SKM-1 (cell line): ENCODE measurements at regions not wholly inside any gene's neighbourhood (a gene's known extent, or its start where the extent isn't known, plus 50 kb on each side); places are given as distances from the start of the nearest gene placed in this dataset.

Experiments
- DNase-seq: peaks from one replicate; lab custom pipeline; 2025; ENCODE audit not compliant: unreplicated experiment; lab: John Stamatoyannopoulos, UW

DNA sequence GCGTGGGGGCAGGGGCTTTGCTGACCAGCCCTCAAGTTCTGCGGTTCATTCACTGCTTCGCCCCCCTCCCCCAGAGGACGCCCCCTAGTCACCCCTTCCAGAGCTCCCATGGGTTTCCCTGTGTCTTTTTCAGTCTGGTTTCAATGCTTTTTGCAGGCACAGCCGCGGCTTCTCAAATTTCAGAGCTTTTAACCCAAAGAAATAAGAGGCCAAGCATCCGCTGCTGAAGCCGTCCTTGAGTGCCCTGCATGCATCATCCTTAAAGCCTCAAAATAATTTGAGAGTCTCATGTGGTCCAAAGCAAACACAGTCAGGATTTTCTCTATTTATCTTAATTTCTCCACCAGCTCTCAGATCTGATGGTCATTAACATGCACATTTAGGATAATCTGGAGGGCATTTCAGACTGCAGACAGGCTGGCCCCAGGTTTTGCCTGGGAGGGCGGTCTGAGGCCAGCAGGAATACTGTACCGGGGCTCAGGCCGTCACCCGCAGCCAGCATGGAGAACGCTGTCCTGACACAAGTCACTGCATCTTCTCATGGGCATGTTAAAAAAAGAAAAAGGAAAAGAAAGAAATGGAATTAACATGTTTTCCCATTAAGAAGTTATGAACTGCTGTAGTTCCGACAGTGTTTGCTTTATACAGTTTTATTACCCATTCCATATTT, 420.8 kb upstream of the IRX4 start:
- no peak for DNase-seq

DNA sequence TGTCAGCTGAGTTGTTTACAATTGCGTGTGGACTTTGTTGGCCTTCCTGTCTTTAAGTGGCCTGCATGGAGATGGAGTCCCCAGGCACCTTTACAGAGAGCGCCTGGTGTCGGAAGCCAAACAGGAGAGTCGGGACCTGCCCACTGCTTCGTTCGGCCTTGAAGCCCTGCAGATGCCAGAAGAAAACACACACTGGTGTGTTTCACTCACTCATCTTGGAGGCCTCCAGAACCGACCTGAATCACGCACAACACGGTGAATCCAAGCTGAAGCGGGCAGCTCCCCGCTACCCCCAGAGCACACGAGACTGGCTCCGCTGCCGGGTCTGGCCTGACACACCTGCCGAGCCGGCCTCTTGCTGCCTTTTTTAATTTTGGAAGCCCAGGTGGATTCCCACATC, 419.4 kb upstream of the IRX4 start:
- DNase-seq = no peak

DNA sequence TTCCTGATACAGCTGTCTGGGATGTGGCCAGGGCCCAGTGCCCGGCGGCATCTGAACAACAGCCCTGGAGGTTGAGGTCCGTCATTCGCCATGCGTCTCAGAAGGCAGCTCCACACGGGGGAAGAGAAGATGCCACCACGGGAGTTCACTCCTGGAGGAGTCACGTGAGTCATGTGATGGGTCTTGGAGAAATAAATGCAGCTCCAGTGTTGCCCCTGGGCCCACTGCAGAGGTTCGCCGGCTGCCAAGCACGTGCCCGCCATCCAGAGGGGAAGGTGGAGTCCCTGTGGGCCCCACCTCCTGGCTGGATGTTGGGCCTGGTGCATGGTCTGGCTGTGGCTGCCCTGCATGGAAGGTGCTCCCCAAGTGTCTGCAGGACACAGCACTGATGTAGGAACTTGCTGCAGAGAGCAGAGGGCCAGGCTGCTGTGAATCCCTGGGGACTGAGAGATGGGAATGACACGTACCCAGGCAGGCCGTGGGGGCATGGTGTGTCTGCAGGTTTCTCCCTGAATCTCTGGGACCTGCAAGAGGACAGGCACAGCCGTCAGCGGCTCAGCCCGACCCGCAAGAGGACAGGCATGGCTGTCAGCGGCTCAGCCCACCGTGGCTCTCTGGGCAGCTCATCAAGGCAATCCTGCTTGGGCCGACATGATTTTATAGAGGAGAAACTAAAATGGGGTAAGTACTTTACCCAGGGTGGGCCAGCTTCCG, 418.3 kb upstream of the IRX4 start:
- DNase-seq = no peak

DNA sequence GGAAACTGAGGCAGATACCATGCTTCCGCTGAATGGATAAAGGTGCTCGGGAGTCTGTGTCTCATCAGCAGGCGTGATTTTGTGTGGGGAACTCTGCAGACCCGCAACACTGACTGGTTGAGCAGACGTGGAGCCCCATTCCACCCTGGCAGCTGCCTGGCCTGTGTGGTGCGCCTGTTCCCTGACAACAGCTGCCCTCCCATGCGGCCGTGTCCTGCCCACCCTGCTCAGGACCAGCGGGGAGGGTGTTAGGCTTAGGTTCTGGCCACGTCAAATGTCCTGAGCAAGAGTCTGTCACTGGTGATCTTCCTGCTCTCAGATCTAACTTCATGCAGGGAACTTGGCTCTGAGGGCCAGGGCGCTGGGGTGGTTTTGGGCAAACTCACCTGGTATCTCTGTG, 417.7 kb upstream of the IRX4 start:
- no peak for DNase-seq

- DNase-seq = no peak
These were observed 416.9 kb upstream of the IRX4 start for GRCh38 chr5:2299388-2300220.

GRCh38 chr5:2298781-2299180, 416.1 kb upstream of the IRX4 start:
- DNase-seq = no peak

GRCh38 chr5:2297991-2298390, 415.3 kb upstream of the IRX4 start:
- DNase-seq = no peak

GRCh38 chr5:2295476-2295875, 412.8 kb upstream of the IRX4 start:
- DNase-seq = no peak

GRCh38 chr5:2293906-2294305, 411.2 kb upstream of the IRX4 start:
- DNase-seq = no peak

DNA sequence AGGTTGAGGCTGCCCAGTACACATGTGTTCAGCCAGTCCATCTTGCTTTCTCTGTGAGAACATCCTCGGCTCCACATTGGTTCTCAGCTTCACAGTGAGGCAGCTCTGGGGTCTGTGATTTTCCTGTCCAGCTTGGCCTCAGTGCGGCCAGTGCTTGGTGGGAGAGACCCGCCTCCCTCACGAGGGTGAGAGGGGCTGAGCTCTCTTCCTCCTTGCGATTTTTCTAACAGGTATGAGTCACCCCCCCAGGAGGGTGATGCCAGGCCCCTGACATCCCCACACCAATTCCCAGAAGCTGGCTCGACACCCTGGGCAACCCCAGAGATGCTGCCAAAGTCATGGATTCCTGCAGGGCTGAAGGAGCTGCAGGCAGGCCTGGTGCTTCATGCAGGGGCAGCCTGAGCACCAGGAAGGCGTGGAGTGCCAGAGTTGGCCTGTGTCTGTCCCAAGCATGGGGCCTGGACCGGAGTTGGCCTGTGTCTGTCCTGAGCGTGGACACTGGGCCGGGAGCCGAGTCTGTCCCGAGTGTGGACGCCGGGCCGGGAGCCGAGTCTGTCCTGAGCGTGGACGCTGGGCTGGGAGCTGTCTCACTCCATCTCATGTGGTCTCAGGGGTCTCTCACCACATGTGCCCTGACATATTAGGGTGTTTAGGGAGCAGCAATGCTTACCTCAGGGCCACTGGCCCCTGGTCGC, 408.6 kb upstream of the IRX4 start:
- DNase-seq = no peak

- no peak for DNase-seq
These were observed 406.7 kb upstream of the IRX4 start for GRCh38 chr5:2289380-2289779.

GRCh38 chr5:2288968-2289367, 406.2 kb upstream of the IRX4 start:
- DNase-seq = no peak

DNA sequence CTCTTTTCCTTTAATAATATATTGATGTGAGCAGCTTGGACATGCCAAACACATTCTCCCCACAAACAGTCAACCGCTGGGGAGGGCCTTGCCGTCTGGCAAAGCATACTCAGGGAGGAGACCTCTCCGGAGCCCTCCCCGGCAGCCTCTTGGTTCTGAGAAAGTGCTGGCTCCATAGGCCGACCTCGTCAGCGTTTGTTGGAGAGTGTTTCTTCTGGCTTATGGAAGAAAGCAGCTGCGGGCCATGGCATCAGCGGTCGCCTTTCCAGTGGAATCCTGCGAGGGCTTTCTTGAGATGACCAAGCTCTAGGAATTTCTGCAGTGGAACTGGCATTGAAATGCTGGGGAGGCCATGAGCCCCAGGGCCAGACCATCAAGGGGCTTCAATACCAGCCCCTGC, 405.7 kb upstream of the IRX4 start:
- DNase-seq = no peak

DNA sequence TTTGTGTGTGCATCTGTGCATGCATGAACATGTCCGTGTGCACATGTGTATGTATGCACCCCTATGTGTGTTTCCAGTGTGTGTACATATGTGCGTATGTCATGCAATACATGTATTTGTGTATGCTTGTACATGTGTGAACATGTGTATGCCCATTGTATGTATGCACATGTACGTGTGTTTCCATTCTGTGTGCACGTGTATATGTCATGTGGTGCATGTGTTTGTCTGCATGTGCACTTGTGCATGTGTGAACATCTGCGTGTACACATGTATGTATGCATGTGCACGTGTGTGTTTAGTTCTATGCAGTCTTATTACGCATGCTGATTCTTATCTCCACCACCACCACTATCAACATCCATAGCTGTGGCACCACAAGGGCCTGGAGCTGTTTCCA, 403.5 kb upstream of the IRX4 start:
- DNase-seq = no peak

- DNase-seq = no peak
These were observed 402.0 kb upstream of the IRX4 start for GRCh38 chr5:2284678-2285077.

GRCh38 chr5:2283481-2284045, 400.8 kb upstream of the IRX4 start:
- DNase-seq = no peak

GRCh38 chr5:2282893-2283292, 400.2 kb upstream of the IRX4 start:
- DNase-seq = no peak

DNA sequence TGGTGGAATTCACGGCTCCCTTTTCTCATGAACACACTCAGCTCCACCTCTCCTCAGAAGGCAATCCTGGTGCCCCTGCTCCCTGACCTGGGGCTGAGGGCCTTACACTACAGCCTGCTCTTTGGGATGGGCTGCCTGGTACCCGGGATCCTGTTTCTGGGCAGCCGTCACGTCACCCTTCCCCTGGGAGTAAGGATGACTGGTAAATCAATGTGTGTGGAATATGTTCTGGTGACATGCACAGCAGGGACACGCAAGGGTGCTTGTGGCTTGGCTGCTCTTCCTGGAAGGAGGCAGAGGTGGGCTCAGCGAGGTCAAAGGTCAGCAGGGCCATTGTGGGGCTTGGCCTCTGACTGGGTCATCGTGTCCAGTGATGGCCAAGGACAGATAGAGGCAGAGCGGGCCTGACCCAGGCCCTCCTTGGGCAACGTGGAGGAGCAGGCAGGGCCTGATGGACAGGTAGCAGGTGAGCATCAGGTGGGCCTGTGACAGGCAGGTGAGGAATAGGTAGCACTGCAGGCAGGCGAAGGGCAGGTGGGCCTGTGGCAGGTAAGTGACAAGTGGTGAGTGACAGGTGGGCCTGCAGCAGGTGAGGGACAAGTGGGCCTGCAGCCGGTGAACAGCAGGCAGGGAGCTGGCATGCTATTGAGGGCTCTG, 399.4 kb upstream of the IRX4 start:
- no peak for DNase-seq

GRCh38 chr5:2281446-2281845, 398.7 kb upstream of the IRX4 start:
- DNase-seq = no peak

DNA sequence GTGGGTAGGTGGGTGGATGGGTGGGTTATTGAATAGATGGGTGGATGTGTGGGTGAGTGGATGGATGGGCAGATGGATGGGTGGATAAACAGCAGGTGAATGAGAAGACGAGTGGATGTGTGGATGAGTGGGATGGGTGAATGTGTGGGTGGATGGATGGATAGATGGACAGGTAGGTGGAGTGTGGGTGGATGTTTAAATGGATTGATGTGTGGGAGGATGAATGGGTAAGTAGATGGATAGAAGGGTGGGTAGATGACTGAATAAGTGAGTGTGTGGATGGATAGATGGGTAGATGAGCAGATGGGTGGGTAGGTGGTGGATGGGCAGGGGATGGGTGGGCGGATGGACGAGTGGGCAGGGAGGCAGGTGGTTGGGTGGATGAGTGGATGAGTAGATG, 397.6 kb upstream of the IRX4 start:
- no peak for DNase-seq
